ENCODE measurements at regions not wholly inside any gene's neighbourhood (a gene's known extent, or its start where the extent isn't known, plus 50 kb on each side); places are given as distances from the start of the nearest gene placed in this dataset.

DNA sequence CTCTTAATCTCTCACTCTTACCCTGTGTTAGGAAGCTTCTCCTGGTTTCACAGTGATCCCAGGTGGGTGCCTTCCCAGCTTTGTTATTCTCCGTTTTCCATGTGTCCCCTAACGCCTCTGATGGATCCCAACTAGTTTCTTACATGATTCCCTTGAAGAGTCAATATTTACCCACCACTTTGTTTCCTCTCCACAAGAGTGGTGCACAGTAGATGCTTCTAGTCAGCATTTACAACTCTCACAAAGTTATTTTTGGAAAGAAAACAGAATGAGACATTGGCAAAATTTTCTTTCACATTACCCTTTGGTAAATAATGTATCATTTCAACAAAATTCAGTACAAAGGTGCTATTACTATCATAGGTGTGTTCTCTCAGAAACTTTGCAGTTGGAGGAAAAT lies 1611.1 kb upstream of the ZEB2 start:
- DNase-seq (ENCODE audit: low read depth): no peak

- no peak for DNase-seq (ENCODE audit: low read depth)
Observed at GRCh38 chr2:146130290-146130689, 1610.4 kb upstream of the ZEB2 start.

DNA sequence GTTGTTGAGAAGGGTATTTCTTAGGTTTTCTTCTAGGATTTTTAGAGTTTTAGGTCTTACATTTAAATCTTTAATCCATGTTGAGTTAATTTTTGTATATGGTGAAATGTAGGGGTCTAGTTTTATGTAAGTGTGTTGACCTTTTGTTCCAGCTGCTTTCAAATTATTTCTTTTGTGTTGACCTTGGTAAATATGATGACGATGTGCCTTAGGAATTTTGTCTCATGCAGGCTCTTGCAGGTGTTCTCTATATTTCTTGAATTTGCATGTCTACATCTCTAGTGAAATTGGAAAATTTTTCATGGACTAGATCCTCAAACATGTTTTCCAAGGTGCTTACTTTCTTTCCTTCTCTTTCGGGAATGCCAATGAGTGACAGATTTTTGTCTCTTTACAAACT lies 1609.3 kb upstream of the ZEB2 start:
- DNase-seq (ENCODE audit: low read depth): no peak

DNA sequence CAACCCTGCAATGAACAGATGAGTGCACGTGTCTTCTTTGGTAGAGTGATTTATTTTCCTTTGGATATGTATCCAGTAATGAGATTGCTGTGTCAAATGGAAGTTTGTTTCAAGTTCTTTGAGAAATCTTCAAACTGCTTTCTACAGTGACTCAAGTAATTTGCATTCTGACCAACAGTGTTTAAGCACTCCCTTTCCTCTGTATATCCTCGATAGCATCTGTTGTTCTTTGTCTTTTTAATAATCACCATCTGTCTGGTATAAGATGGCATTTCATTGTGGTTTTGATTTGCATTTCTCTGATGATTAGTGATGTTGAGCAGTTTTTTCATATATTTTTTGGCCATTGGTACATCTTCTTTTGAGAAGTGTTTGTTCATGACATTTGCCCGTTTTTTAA lies 1608.3 kb upstream of the ZEB2 start:
- DNase-seq (ENCODE audit: low read depth): no peak

DNA sequence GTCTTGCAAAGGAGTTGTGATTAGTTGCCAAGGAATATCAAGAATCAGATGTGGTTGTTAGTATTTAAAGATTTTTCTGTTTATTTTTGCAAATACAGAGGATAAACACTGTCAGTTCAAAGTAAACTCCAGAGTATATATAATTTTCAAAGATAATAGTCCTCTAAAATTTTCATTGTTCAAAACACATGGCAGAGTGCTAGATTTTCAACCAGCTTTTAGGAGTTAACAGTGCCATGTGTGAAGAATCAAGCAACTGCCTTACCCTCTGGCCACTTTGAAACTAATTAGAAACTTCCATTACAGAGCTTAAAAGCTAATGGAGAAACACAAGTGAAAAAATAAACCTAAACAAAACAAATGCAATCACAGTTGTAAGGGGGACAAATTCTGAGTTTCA lies 1605.6 kb upstream of the ZEB2 start:
- no peak for DNase-seq (ENCODE audit: low read depth)

DNA sequence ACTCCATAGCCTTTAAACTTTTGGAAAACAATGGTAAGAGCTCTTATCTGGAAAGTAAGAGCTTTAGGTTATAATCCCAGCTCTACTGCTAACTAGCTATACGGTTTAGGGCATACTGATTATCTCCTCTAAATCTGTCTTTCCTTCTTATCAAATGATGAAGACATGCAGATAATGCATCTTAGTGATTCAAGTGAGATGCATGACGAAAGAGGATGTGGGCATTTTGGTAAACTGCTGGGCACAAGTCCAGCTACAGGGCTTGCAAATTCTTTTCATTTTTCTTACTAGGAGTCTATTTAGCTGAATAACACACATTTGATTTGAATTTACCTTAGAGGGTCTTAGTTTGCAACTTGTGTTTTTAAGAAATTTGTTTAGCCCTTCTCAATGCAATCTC lies 1604.8 kb upstream of the ZEB2 start:
- DNase-seq (ENCODE audit: low read depth): peak; percentile 62

GRCh38 chr2:146123714-146124113 lies 1603.8 kb upstream of the ZEB2 start:
- DNase-seq (ENCODE audit: low read depth): peak; percentile 7

DNA sequence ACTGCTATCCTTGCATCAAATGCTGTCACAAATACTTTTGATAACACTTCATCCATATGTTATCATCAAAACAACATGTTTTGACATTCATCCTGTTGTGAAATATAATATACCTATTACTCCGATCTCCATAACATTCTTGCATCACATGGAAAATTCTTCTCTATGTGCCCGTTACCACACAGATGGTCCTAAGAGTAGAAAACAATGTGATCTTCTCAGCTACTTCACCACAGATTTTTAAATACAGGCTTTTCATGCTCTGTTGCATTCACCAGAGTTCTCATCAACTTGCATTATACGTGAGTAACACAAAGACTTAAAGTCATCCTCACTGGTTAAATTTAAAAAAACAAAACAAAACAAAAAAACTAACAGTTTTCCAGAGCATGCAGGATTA lies 1603.3 kb upstream of the ZEB2 start:
- no peak for DNase-seq (ENCODE audit: low read depth)

DNA sequence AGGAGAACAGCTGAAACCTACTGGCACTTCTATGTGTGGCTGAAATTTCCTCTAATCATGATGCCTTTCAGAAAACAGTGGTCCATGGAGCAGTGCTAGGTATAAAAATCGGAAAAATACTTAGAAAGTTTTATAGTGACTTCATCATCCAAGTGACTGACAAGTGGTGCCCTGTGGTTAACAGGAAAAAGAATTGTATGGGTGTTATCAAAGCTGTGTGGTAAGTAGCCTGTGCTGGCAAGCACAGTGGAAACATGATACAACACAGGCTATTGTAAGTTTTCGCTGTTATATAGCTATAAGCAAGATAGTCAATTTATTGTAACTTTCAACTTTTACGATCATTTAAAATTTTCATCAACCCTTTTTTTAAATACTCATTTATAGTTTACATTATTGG lies 1599.7 kb upstream of the ZEB2 start:
- no peak for DNase-seq (ENCODE audit: low read depth)

DNA sequence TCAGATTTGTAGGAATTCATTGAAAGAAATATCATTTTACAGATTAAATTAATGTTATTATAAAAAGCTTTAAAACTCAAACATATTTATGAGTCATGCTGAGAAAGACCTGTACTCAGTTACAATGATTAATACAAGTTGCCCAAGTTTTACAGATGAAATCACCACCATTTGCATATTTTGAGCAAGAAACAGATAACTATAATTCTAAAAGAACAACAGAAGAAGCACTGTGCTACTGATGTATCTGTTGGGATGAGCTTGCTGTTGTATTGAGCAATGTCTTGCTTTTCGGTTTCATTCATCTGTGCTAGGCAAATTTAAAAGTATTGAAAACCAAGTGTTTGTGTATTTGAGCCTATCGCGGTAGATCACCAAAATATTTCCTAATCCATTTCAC lies 1589.1 kb upstream of the ZEB2 start:
- peak; percentile 48 for DNase-seq (ENCODE audit: low read depth)

- no peak for DNase-seq (ENCODE audit: low read depth)
Observed at GRCh38 chr2:146094185-146094584, 1574.3 kb upstream of the ZEB2 start.

GRCh38 chr2:146081459-146081858 lies 1561.5 kb upstream of the ZEB2 start:
- DNase-seq (ENCODE audit: low read depth): no peak

GRCh38 chr2:146080925-146081324 lies 1561.0 kb upstream of the ZEB2 start:
- no peak for DNase-seq (ENCODE audit: low read depth)

DNA sequence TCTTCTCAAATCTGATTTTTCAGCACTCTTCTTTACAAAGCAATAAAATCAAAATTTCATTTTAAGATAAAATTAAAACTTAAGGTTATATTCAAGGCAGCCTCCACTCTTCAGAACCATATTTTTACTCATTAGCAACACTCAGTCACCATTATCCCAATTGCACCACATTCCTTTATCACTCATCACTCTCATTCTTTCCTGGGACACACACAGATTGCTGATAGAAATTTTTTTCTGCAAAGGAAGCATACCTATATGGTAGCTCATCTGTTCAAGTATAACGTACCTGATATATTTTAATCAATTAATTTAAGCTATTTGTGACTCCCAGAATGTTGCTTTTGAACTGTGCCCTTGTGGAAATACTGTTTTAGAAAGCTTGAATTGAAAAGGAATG lies 1559.3 kb upstream of the ZEB2 start:
- peak; percentile 8 for DNase-seq (ENCODE audit: low read depth)

DNA sequence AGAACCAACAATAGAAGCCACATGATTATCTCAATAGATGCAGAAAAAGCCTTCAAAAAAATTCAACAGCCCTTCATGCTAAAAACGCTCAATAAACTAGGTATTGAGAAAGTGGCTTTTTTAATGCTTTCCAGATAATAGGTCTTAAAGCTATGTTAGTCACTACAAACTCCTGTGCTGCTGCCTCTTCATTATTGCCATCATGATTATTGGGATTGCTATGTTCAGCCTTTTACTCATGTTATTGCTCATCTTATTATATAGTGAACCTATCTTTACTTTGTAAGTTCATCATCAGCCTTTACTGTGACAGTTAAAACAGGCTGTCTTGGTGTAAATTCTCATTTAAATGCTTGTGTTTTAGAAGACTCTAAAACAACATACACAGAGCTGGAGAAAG lies 1557.2 kb upstream of the ZEB2 start:
- peak; percentile 1 for DNase-seq (ENCODE audit: low read depth)

DNA sequence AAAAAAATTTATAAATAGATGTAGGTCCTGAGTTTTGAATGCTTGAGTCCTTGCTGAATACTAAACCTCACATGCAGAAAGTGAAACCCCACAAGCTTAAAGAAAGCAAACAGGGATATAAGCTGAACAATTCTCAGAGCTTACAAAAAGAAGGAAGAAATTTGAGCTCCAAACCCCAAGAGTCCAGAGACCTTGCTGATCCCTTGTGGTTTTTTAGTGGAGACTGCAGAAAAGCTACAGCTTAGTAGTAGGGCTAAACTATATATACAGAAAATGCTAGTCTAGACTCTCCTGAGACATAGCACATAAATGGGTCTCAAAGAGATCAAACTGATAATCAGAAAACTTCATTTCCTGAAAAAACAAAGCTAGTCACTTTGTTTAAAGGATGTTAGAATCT lies 1548.1 kb upstream of the ZEB2 start:
- DNase-seq (ENCODE audit: low read depth): no peak

DNA sequence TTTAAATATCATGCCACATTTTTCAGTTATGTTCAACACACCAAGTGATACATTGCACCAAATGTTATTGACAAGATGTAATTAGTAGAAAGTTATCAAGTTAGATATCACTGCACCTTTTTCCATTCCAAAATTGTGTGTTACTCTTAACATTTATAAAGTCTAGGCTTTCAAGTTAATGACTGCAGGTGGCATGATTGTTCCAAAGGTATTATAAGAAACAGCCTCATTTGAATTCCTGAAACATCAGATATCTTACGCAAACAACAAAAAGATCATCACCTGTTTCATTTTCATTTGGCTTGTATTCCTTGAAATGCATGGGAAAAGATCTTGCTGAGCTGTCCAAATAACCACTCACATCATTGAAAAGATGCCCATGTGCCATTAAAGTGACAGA lies 1528.2 kb upstream of the ZEB2 start:
- no peak for DNase-seq (ENCODE audit: low read depth)

DNA sequence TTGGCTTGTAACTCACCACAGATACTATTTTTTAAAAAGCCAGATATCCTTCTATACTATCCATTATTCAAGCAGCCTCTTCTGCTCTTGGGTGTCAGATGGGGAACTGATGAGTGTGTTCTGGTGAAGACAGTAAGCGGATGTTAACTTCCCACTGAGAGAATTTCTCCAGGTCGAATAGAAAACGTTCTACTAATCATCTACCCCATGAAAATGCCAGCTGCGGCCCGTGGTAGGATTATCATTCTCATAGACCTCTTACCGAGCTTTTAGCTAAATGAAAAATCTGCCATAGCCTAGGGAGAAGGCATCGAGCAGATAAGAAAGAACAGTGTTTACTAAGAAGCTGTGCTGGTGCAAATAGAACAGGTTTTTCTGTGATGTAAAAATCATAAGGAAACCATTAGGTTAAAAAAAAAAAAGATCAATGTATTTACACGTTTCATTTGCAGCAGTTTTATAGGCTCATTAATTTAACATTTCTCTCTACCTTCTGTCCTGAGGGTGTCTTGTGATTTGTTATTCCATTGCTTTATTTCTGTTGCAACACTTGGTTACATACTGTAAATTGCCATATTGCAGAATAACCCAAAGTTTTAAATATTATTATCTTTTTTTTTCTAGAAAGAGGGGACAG lies 1521.5 kb upstream of the ZEB2 start:
- DNase-seq (ENCODE audit: low read depth): no peak

DNA sequence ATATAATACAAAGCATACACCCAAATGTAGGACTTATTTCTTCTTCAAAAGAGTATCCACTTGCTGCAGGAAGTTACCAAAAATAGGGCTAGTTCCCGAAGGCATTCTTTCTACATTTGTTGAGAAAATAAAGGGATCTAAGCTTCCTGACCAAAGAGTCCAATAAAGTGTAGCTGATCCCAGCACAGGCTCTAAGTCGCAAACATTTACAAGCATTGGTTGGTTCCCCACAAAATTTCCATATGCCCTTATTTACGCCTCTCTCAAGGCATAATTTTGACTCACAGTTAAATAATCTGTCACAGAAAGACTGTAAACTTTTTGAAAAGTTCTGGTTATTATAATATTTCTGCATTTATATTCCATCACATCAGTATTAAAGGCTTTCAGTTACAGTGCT lies 1520.1 kb upstream of the ZEB2 start:
- DNase-seq (ENCODE audit: low read depth): no peak

DNA sequence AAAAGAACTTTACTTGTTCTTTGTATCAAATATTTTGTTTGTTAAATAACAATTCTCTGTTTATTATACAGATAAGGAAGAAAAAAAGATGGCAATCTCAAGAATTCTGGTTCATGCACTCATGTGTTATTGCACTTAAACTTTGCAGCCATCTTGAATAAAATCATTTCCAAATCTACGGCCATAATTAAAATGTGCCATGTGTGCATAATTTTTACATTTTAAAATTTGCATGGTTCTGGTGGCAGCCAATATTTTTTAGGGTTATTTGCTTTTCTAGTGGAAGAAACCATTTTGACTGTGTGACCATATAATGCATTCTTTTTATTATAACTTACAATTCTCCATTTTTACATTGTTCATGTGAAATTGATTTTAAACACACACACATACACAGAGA lies 1518.1 kb upstream of the ZEB2 start:
- DNase-seq (ENCODE audit: low read depth): no peak

DNA sequence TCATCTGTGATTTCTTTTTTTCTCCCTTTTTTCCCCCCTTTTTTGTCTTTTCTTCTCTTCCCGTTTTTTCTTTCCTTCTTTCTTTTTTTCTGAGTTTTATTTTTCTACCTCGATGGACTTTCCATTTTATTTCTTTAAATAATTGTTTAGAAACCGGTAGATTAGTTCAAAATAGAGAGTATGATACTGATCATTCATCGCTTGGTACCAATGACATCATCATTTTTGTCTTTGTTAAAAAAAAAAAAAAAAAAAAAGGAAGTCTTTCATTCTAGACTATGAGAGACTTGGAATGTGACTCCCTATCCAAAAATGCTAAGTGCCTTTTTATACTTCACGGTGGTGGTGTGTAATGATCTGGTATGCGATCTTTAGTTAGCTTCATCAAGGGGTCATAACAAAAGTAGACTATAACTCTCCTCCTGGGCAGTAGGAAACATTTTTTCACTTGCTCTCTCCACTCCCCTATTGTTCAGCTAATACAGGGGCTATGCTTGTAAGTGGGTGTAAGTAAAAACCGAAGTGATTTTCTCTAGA lies 1517.5 kb upstream of the ZEB2 start:
- DNase-seq (ENCODE audit: low read depth): peak; percentile 15

GRCh38 chr2:146031158-146031557 lies 1511.2 kb upstream of the ZEB2 start:
- DNase-seq (ENCODE audit: low read depth): no peak

DNA sequence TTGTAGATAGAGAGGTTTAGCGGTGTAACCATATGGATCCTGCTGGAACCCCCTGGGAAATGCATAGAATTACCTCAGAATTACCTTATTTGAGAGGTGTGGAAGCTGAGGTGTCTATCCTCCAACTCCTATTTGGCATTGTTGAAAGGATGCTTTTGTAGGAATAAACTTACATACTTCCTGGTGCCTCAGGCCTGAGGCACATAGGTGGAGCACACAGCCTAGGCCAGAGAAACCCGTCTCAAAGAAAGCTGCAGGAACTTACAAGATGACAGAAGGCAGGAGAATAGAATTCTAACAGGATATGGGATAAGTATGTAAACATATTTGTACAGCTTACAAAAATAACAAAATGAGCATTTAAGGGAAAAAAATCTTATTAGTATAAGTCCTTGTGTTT lies 1507.2 kb upstream of the ZEB2 start:
- no peak for DNase-seq (ENCODE audit: low read depth)

DNA sequence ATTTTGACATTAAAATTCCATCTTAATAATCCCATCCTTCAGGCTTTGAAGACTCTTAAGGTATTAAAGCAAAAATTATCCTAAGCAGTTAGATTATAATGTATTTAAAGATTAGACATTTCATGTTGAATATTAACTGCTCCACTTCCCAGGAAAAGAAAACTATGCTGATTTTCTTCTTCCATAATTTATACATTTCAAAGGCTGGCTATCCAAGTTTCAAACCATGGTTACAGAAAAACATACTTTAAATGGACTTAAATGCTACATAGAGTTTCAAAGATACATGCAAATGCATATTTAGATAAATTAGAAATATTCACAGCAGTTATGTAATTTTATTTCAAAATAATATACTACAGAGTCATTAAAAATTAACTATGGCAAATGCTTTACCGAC lies 1505.6 kb upstream of the ZEB2 start:
- no peak for DNase-seq (ENCODE audit: low read depth)
